Gastrocnemius medialis (tissue), 4 donors: ENCODE measurements at regions not wholly inside any gene's neighbourhood (a gene's known extent, or its start where the extent isn't known, plus 50 kb on each side); places are given as distances from the start of the nearest gene placed in this dataset.

Experiments
- CTCF ChIP-seq, 5 experiments: fragments of 450-650 bp in 3 of 5; fragments of 200-600 bp in 2 of 5; sonication (generic) in 2 of 5; IDR thresholded peaks in 4 of 5; conservative IDR thresholded peaks in 1 of 5; 1 replicate in 4 of 5; 2 replicates in 1 of 5; pipeline ENCODE4 v1.5.1; 2016 to 2019; ENCODE audit warnings: antibody characterized with exemption in 5 of 5, mild to moderate bottlenecking in 3 of 5, moderate library complexity in 3 of 5
- POLR2A ChIP-seq, 2 donors: fragments of 450-650 bp; IDR thresholded peaks; one replicate each; pipeline ENCODE4 v1.6.1; 2017; ENCODE audit warnings: antibody characterized with exemption in 2 of 2, mild to moderate bottlenecking in 2 of 2, moderate library complexity in 2 of 2

GRCh38 chr6:84897011-84897410, 132.6 kb upstream of the TBX18 start:
- TF ChIP-seq CTCF (IDR thresholded peaks at IDR 0.05 in 4 of 5, conservative IDR thresholded peaks at IDR 0.05 in 1 of 5) (no peak), POLR2A (IDR thresholded peaks at IDR 0.05) (no peak)
